ENCODE measurements at regions not wholly inside any gene's neighbourhood (a gene's known extent, or its start where the extent isn't known, plus 50 kb on each side); places are given as distances from the start of the nearest gene placed in this dataset.

DNA sequence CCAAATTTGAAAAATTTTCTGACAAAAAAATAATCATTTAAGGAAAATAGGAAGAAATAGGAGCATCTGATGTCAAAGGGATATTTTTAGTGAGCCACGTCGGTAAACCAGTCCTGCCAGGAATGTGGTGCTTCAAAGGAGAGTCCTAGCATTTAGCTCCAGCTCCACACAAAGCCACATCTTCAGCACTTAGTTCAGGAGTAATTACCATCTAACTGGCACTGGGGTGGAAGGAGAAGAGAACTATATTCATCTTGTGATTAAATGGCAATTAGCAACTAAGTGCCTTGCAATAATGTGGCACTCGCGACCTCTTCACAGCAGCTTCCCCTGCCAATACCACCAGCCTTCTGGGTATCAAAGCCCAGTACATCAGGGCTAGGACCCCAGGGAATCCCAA lies 409.1 kb downstream of the SETD4 start:
- in situ Hi-C loops (cut with HindIII; ENCODE audit: extremely low pct_ligation_motif_present, low pct_unique_long_range_greater_than_20kb) = no loop called here
- Histone ChIP-seq H2AFZ (ENCODE audit: low read length) (no peak overlapping the region), H4K20me1 (ENCODE audit: insufficient read depth, low read length) (no peaks in the 10 kb centered on the region), H3K79me2 (ENCODE audit: insufficient read depth, low read length) (no peaks in the 10 kb centered on the region), H3K9ac (ENCODE audit: insufficient read depth, low read depth, low read length) (no peak overlapping the region), H3K36me3 (replicated peaks in 1 of 2; ENCODE audit: control insufficient read depth in 1 of 2, insufficient read depth in 2 of 2, low read length in 2 of 2) (no peaks in the 10 kb centered on the region), H3K9me3 (ENCODE audit: low read length) (no peaks in the 10 kb centered on the region), H3K27me3 (ENCODE audit: control insufficient read depth in 1 of 2, insufficient read depth in 2 of 2, low read length in 2 of 2) (no peaks in the 10 kb centered on the region), H3K4me1 (ENCODE audit: insufficient read depth, low read length) (no peaks in the 10 kb centered on the region), H3K27ac (ENCODE audit: extremely low read length, insufficient read depth, low read length) (no peak overlapping the region), H3K4me2 (ENCODE audit: low read depth, low read length) (no peak overlapping the region), H3K4me3 (replicated peaks in 1 of 3; ENCODE audit: insufficient read depth in 1 of 3, low read depth in 2 of 3, low read length in 3 of 3) (no peak overlapping the region)
- WGBS (ENCODE audit: low lambda C conversion rate) = 52% methylated on average over 4 of the region's 4 CpGs
- ChIA-PET CTCF (ENCODE audit: low intra/inter-chr PET ratio, low total read pairs) (no interaction called here), POLR2A (no interaction called here)
- no peak for TF ChIP-seq ZNF607 (CRISPR knock-in tag; IDR thresholded peaks at IDR 0.05; ENCODE audit: borderline replicate concordance)
- TF ChIP-seq, protein P1, sequence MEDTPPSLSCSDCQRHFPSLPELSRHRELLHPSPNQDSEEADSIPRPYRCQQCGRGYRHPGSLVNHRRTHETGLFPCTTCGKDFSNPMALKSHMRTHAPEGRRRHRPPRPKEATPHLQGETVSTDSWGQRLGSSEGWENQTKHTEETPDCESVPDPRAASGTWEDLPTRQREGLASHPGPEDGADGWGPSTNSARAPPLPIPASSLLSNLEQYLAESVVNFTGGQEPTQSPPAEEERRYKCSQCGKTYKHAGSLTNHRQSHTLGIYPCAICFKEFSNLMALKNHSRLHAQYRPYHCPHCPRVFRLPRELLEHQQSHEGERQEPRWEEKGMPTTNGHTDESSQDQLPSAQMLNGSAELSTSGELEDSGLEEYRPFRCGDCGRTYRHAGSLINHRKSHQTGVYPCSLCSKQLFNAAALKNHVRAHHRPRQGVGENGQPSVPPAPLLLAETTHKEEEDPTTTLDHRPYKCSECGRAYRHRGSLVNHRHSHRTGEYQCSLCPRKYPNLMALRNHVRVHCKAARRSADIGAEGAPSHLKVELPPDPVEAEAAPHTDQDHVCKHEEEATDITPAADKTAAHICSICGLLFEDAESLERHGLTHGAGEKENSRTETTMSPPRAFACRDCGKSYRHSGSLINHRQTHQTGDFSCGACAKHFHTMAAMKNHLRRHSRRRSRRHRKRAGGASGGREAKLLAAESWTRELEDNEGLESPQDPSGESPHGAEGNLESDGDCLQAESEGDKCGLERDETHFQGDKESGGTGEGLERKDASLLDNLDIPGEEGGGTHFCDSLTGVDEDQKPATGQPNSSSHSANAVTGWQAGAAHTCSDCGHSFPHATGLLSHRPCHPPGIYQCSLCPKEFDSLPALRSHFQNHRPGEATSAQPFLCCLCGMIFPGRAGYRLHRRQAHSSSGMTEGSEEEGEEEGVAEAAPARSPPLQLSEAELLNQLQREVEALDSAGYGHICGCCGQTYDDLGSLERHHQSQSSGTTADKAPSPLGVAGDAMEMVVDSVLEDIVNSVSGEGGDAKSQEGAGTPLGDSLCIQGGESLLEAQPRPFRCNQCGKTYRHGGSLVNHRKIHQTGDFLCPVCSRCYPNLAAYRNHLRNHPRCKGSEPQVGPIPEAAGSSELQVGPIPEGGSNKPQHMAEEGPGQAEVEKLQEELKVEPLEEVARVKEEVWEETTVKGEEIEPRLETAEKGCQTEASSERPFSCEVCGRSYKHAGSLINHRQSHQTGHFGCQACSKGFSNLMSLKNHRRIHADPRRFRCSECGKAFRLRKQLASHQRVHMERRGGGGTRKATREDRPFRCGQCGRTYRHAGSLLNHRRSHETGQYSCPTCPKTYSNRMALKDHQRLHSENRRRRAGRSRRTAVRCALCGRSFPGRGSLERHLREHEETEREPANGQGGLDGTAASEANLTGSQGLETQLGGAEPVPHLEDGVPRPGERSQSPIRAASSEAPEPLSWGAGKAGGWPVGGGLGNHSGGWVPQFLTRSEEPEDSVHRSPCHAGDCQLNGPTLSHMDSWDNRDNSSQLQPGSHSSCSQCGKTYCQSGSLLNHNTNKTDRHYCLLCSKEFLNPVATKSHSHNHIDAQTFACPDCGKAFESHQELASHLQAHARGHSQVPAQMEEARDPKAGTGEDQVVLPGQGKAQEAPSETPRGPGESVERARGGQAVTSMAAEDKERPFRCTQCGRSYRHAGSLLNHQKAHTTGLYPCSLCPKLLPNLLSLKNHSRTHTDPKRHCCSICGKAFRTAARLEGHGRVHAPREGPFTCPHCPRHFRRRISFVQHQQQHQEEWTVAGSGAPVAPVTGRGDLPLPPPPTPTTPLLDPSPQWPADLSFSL (CRISPR knock-in tag; IDR thresholded peaks at IDR 0.05) = no peak
- TF ChIP-seq, protein P2, sequence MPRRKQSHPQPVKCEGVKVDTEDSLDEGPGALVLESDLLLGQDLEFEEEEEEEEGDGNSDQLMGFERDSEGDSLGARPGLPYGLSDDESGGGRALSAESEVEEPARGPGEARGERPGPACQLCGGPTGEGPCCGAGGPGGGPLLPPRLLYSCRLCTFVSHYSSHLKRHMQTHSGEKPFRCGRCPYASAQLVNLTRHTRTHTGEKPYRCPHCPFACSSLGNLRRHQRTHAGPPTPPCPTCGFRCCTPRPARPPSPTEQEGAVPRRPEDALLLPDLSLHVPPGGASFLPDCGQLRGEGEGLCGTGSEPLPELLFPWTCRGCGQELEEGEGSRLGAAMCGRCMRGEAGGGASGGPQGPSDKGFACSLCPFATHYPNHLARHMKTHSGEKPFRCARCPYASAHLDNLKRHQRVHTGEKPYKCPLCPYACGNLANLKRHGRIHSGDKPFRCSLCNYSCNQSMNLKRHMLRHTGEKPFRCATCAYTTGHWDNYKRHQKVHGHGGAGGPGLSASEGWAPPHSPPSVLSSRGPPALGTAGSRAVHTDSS (CRISPR knock-in tag; conservative IDR thresholded peaks at IDR 0.05) = no peak
- TF ChIP-seq, protein P3, sequence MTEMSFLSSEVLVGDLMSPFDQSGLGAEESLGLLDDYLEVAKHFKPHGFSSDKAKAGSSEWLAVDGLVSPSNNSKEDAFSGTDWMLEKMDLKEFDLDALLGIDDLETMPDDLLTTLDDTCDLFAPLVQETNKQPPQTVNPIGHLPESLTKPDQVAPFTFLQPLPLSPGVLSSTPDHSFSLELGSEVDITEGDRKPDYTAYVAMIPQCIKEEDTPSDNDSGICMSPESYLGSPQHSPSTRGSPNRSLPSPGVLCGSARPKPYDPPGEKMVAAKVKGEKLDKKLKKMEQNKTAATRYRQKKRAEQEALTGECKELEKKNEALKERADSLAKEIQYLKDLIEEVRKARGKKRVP (CRISPR knock-in tag; IDR thresholded peaks at IDR 0.05) = no peak
- TF ChIP-seq, protein P4, sequence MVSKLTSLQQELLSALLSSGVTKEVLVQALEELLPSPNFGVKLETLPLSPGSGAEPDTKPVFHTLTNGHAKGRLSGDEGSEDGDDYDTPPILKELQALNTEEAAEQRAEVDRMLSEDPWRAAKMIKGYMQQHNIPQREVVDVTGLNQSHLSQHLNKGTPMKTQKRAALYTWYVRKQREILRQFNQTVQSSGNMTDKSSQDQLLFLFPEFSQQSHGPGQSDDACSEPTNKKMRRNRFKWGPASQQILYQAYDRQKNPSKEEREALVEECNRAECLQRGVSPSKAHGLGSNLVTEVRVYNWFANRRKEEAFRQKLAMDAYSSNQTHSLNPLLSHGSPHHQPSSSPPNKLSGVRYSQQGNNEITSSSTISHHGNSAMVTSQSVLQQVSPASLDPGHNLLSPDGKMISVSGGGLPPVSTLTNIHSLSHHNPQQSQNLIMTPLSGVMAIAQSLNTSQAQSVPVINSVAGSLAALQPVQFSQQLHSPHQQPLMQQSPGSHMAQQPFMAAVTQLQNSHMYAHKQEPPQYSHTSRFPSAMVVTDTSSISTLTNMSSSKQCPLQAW (CRISPR knock-in tag; IDR thresholded peaks at IDR 0.05) = no peak
- TF ChIP-seq CENPT (CRISPR knock-in tag; IDR thresholded peaks at IDR 0.05; ENCODE audit: low read depth) = no peak
- TF ChIP-seq CHD4 (IDR thresholded peaks at IDR 0.05; ENCODE audit: borderline replicate concordance, low read length) = no peak
- TF ChIP-seq, protein P5, sequence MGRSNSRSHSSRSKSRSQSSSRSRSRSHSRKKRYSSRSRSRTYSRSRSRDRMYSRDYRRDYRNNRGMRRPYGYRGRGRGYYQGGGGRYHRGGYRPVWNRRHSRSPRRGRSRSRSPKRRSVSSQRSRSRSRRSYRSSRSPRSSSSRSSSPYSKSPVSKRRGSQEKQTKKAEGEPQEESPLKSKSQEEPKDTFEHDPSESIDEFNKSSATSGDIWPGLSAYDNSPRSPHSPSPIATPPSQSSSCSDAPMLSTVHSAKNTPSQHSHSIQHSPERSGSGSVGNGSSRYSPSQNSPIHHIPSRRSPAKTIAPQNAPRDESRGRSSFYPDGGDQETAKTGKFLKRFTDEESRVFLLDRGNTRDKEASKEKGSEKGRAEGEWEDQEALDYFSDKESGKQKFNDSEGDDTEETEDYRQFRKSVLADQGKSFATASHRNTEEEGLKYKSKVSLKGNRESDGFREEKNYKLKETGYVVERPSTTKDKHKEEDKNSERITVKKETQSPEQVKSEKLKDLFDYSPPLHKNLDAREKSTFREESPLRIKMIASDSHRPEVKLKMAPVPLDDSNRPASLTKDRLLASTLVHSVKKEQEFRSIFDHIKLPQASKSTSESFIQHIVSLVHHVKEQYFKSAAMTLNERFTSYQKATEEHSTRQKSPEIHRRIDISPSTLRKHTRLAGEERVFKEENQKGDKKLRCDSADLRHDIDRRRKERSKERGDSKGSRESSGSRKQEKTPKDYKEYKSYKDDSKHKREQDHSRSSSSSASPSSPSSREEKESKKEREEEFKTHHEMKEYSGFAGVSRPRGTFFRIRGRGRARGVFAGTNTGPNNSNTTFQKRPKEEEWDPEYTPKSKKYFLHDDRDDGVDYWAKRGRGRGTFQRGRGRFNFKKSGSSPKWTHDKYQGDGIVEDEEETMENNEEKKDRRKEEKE (IDR thresholded peaks at IDR 0.05) = no peak
- no peak for TF ChIP-seq KMT2A (CRISPR knock-in tag; IDR thresholded peaks at IDR 0.05)
- BruUV-seq (replicated peaks) = no TSS peak
- ATAC-seq (no peak), FAIRE-seq (no peak), DNase-seq (ENCODE audit: low spot score) (no peak)
- intact Hi-C loops (cut with micrococcal nuclease; ENCODE audit: unreplicated experiment) = no loop called here

Data from HepG2 (cell line).